HG02885 (cell line): ENCODE measurements at regions not wholly inside any gene's neighbourhood (a gene's known extent, or its start where the extent isn't known, plus 50 kb on each side); places are given as distances from the start of the nearest gene placed in this dataset.
"Not testable (repeated sequence)": the region's sequence is repeated elsewhere in the genome, so short reads cannot be mapped to it uniquely, and the experiment has no call there.

Source experiments
- ATAC-seq: cut with Tn5 transposase; IDR thresholded peaks from one replicate; pipeline ENCODE4 v1.9.1; 2021; ENCODE audit warnings: mild to moderate bottlenecking; ENCODE audit not compliant: unreplicated experiment, poor library complexity

DNA sequence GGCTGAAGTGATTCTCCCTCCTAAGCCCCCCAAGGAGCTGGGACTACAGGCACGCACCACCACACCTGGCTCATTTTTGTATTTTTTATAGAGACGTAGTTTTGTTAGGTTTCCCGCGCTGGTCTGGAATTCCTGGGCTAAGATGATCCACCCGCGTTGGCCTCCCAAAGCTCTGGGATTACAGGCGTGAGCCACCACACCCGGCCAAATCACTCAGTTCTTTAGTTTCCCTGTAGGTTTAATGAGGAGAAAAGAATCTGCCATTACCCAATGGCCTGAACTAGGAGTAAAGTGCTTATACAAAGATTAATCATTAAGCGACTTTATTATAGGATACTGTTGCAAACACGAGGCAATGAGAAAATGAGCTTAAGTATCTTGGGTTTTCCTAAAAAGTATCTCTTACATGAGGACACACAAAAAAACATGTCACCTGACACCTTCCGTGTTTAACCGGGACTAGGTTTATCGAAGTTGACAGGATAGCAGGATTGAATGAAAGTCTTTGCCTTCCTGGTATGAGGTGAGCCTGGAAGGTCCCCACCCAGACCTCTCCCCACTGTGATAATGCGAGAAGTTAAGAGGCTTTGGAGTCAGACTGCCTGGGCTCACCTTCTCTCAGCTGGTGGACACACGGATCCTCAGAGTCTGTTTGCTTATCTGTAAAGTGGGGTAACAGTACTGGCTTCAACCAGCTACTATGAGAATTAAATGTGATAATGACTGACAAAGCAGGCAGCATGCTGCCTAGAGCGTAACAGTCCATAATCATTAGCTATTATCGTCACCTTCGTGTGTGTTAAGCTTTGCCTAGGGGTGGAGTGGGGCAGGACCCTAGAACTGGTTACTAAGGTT is 133.5 kb upstream of the KRAS start:
- no peak for ATAC-seq

DNA sequence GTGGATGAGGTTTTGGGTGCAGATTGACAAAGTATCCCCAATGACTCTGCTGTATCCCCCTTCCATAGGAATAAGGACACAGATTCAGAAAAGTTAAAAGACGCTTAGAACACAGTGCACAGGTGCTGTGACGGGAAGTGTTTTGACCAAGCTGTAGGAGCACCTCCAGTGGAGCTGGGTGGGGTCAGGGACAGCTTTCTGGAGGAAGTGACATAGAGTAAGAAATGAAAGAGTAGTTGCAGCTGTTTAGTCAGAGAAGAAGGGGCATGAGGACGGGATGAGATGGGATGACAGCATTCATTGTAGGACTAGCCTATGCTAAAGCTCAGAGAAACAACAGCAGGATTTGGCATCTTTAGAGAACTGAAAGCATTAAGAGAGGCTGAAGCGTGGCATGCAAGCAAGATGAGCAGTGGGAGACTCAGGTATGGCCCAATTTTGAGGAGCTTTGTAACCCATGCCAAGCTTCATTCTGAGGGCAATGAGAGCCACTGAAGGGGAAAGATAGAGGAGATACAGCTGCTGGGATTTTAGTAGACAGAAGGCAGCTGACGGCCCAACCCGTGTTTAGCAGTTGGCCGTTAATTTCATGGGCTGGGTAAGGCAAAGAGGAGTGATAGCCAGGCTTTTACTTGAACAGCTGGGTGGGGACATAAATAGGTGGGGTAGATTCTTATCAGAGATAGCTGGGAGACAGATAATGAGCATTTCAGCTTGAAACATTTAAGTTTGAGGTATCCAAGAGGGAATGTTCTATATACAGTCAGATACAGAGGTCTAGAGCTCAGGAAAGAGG is 131.8 kb upstream of the KRAS start:
- ATAC-seq: no peak

DNA sequence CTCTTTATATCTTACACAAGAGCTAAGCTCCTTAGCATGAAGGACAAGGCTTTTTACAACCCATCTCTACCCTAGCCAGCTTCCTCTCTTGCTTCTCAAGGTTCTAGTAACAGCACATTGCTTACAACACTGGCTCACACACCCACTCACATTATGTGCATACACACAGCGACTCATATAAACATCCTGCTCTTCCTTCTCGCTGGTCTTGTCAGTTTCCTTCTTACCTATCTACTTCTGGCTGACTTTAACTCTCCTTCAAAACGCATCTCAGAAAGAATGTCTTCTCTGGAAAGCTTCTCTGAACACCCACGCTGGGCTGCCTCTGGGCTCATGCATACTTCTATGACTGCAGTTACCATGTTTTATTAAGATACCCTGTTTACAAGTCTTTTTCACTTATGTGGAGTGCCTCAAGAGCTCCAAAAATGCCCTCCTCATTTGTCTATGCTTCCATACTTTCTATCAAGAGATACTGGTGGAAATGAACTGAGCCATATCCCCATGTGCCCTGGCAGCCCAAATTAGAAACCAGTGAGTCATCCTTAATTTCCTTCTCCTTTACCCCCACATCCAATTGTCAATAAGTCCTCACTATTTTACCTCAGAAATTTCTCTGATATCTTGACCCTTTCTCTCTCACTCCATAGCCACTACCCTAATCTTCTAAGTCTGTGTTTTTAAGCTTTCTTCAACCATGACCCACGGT is 126.9 kb upstream of the KRAS start:
- ATAC-seq: peak; percentile 85

DNA sequence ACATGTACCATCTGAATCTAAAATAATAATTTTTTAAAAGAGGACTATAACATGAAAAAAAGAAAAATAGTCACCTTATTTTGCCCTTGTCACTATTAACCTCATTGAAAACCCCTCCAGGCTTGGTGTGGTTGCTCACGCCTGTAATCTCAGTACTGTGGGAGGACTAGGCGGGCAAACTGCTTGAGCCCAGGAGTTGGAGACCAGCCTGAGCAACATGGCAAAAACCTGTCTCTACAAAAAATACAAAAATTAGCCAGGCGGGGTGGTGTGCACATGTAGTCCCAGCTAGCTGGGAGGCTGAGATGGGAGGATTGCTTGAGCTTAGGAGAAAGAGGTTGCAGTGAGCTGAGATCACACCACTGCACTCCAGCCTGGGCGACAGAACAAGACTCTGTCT is 126.3 kb upstream of the KRAS start:
- ATAC-seq: no peak

DNA sequence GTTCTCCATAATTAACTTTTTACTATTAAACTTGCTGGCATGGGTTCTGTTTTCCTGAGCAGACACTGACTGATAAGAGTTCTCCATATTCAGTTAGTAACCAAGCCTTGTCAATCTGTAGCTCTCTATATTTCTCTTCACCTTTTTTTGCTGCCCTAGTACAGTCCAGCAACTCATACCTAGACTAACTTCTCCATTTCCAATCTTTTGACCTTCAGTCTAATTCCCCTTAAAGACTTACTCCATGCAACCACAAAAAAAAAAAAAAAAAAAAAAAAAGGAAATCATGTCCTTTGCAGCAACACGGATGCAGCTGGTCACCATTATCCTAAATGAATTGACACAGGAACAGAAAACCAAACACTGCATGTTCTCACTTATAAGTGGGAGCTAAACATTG is 125.7 kb upstream of the KRAS start:
- no peak for ATAC-seq

DNA sequence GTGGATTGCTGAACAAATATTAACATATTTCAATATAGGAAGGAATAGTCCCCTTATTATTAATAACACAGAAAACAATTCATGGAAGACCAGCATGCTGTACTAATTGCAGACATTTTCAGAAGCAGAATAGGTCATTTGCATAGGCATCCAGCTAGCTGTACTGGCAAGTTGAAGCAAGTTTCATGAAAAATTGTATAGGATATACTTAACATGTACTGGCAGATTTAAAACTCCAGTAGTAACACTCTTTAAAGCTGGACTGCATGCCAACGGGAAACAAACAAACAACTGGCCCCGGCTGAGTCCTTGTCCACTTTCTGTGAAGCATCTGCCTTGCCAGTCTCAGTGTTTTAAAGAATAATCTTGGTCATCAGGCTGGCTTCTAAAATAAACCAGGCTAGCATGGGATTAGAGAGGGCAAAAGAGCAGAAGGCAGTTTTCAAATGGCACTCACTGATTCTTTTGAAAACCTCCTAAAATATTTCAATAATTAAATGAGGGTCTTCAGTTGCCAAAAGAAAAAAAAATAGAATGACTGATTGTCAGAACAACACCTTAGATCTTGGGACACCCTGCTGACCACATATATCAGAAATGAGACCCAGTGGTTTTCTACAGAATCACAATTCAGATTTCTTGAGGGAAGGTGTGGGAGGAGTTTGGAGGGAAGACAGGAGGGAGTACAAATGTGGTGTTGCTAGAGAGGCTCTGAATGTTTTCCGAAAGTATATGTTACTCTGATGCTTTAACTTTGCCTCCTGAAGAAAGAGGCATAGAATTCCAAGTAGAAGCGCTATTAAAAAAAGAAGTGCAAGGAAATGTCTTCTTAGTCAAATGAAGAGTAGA is 122.5 kb upstream of the KRAS start:
- ATAC-seq: no peak

DNA sequence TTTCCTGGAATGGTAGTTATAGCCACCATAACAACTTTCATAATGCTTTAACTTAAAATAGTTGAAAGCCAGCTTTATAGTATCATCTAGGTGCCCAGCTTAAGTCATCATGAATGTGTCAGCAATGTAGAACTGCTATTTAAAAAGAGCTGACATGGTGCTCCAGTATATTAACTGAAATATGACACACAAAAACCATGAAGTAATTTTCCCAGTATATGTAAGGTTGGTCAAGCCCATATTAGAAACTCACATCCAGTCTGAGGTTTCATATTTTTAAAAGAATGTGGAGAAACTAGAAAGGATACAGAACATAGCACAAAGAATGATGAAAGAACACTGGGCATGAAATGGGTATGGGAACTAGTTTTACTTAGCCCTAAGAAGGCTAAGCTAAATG is 121.3 kb upstream of the KRAS start:
- no peak for ATAC-seq

DNA sequence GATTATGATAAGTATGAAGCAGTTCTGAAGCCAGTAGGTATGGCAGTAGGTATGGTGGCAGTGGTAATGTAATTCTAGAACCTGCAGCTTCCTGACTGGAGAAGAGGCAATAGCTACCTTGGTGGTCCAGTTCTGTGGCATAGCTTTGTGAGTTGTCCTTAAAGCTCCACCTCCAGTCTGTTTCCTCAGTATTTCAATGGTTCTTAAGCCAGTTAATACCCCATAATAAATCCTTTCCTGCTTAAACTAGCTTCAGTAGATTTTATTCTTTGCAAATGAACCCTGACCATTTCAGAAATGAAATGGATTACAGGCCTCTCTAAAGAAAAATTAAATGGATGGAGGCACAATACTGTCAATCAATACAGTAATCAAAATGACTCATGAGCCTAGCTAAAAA is 117.8 kb upstream of the KRAS start:
- ATAC-seq: no peak

DNA sequence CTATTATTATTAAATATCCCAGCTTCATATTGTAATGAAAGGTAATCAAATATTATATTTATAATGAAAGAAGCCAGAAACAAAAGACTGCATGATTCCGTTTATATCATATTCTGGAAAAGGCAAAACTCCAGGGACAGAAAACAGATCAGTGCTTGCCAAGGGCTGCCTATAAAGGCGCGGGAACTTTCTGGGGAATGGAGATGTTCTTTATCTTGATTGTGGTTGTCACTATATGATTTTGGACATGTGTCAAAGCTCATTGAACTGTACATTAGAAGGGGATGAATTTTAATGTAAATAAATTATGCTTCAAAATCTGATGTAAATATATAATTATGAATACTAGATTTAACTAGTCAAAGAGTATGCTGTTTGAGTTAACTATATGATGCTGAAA is 115.4 kb upstream of the KRAS start:
- no peak for ATAC-seq

DNA sequence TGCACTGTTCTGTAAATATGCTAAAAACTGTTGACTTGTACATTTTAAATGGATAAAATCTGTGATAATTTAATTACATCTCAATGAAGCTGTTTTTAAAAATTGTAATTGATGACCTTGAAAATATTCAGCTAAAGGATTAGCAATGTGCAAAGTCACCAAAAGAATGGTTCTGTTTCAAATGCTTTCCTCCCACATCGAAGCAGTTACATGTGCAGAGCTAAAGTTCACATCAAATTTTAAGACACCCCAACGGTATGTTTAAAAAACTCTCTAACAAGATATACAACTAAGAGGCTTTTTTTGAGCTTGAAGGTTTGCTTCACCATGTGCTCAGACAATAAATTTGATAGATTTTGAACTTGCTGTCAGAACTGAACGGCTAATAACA is 114.6 kb upstream of the KRAS start:
- peak; percentile 22 for ATAC-seq

DNA sequence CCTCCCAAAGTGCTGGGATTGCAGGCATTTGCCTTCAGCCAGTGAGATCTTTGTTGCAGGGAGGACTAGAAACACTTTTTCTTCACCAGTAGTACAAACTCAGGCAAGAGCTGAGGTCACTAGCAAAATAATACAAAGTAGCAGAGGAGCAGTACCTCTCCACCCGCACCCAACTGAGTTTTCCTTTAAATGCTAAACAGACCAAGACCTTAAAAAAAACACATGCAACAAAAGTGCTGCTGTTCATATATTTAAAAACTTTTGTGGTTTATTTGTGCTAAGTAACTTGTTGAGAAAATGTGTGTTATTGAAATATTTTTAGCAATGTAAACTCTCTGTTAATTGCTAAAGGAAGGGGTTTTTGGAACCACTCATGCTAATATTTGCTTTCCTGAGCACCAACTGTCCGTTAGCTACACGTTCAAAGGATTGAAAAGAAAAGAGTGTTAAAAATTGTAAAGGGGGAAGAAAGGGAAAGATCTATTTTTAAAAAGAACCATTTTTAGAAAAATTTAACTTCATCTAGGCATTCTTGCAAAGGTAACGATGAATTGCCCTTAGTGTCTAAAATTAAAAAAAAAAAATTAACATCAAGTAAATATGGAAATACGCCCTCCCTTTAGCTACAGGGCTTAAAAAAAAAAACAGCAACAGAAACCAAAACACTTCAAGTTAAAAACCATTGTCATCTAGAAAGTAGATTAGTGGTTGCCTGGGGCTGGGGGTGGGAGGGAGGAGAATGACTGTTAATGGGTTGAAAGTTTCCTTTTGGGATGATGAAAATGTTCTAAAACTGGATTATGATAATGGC is 114.0 kb upstream of the KRAS start:
- peak; percentile 94 for ATAC-seq

DNA sequence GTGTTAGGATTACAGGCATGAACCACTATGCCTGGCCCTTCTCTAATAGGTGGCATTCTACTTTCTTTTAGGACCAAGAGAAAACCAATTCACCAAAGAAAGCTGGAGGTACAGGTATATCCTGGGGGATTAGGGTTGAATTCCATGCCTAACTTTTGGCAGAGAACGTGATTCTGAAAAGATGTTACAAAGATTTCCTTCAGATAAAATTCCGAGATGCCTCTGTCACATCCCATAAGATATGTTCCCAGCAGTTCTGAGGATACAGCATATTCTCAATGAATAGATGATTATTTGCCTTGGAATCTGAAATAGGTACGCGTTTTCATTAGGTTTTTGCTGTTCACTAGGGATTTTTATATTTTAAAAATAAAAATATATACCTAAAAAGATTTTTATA is 111.9 kb upstream of the KRAS start:
- ATAC-seq: no peak

DNA sequence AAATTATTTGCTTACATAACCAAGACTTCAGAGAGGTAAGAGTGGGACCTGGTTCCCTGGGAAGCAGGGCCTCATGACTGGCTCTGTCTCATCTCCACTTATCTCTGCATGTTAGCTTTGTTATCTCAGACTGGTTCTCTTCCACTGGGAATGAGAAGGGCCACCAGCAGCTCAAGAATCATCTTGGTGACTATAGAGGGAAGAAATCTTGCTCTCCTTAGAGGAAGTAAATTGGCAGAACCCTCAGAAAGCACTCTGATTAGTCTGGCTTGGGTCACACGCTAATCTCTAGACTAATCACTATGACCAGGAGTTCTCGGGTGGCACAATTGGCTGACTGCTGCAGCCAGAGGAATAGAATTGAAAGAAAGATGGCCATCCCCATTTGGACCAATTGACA is 110.8 kb upstream of the KRAS start:
- no peak for ATAC-seq

DNA sequence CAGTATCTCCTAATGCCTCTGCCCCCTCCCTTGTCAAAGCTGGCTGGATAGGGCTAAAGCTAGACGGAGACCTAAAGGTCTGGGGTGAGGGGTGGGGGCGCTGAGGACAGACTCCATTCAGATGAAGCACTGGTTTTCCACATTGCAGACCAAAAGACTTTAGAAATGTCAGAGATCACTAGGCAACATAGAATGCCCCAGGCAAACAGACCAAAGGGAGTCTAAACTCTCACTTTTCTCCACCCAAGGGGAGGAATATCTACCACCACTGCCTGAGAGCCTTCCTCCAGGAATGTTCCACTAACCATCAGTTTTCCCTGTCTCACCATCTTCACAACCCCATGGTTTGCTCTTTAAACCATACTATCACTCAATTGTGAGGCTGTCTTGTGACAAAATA is 106.9 kb upstream of the KRAS start:
- no peak for ATAC-seq

DNA sequence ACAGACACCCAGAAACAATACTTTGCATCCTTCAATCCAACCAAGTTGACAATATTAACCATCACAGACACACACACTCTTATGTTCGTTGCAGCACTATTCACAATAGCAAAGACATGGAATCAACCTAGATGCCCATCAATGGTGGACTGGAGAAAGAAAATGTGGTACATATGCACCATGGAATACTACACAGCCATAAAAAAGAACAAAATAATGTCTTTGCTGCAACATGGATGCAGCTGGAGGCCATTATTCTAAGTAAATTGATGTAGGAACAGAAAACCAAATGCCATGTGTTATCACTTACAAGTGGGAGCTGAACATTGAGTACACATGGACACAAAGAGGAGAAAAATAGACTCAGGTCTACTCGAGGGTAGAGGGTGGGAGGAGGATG is 102.2 kb upstream of the KRAS start:
- not testable (repeated sequence) for ATAC-seq

DNA sequence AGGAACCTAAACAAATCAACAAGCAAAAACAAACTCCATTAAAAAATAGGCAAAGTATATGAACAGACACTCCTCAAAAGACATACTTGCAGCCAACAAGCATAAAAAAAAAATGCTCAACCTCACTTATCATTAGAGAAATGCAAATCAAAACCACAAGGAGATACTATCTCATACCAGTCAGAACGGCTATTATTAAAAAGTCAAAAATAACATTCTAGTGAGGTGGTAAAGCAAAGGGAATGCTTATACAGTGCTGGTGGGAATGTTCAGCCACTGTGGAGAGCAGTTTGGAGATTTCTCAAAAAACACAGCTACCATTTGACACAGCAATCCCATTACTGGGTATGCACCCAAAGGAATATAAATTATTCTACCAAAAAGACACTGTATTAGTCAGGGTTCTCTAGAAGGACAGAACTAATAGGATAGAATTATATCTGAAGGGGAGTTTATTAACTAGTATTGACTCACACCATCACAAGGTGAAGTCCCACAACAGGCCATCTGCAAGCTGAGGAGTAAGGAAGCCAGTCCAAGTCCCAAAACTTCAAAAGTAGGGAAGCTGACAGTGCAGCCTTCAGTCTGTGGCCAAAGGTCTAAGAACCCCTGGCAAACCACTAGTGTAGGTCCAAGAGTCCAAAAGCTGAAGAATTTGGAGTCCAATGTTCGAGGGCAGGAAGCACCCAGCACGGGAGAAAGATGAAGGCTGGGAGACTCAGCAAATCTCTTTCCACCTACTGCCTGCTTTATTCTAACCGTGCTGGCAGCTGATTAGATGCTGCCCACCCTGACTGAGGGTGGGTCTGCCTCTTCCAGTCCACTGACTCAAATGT is 101.6 kb upstream of the KRAS start:
- no peak for ATAC-seq

DNA sequence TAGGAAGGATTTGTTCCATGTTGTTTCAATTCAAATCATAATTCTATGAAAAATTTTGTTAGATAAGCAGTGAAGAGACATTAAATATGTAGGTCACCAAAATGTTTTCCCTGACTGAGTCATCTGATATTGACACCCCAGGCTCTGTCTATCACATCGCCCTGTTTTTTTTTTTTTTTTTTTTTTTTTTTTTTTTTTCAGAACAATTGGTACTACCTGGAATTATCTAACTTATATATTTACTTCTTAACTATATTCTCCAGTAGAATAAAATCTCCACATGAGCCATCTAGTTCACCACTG is 97.8 kb upstream of the KRAS start:
- ATAC-seq: no peak

DNA sequence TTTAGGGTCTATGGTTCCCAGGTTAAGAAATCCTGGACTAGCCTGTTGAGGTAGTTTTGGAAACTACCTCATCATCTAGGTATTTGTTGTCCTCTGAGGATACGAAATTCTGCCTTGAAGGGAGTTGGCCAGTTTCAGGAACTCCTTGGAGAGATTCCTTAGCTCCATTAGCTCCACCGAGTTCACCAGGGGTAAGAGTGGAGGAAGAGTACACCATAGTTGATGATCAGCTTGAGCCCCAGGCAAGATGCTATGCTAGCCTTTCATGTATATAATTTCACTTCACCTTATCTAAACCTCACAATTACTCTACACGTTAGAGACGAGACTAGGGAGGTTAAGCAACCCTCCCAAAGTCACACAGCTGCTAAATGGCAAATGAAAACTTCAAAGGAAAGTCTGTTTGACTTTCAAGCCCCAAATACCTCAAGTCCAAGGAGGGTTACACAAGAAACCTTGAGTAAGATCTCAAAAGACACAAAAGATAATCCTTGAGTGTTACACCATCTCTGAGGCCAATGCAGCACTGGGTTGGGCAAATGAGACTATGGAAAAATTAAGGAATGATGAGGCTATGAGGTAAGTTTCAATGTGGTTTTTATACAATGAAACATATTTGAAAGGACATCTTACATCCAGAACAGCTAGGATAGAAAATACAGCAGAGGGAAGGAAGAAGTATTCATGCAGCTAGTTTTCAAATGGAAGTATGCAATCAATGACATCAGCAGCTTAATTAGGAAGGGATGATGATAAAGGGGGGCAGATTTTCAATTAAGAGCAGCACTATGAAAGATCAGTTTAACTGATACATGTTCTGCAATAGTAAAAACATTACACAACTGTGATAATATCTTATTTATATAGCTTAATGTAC is 97.2 kb upstream of the KRAS start:
- ATAC-seq: no peak
